ENCODE measurements at regions not wholly inside any gene's neighbourhood (a gene's known extent, or its start where the extent isn't known, plus 50 kb on each side); places are given as distances from the start of the nearest gene placed in this dataset.
"Not testable (repeated sequence)": the region's sequence is repeated elsewhere in the genome, so short reads cannot be mapped to it uniquely, and the experiment has no call there.

GRCh38 chr6:88420967-88421488 is 254.9 kb upstream of the CNR1 start:
- TF ChIP-seq CTCF, EZH2 (IDR thresholded peaks at IDR 0.05): not testable (repeated sequence)

Measured in neural progenitor cell (in vitro differentiated cells).